ENCODE measurements at regions not wholly inside any gene's neighbourhood (a gene's known extent, or its start where the extent isn't known, plus 50 kb on each side); places are given as distances from the start of the nearest gene placed in this dataset.

GRCh38 chrX:4588893-4589292 is 875.4 kb upstream of the PRKX start:
- TF ChIP-seq CTCF (IDR thresholded peaks at IDR 0.05; ENCODE audit: poor library complexity, severe bottlenecking) (no peak), SMC3 (conservative IDR thresholded peaks at IDR 0.05; ENCODE audit: poor library complexity) (no peak)

All from neural cell (in vitro differentiated cells).